ENCODE measurements at regions not wholly inside any gene's neighbourhood (a gene's known extent, or its start where the extent isn't known, plus 50 kb on each side); places are given as distances from the start of the nearest gene placed in this dataset.

DNA sequence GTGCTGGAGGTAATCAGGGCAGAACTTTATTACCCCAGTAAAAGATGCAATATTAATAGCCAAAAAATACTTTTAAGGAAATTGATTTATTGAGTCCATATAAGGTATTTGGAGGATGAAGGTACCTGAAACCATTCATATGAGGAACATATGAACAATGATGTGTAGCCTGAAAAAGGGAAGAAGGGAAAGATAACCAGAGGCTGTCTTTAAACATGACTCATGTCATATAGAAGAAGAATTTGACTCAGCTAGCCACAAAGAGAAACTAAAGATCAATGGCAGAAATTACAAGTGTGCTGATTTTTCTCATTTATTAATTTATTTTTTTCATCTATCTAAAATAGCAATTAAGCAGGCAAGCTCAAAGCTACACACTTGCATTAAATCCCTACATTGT is 136.2 kb upstream of the DUSP10 start:
- H3K9me3 ChIP-seq = no peaks in the 10 kb centered on the region
- H3K27ac ChIP-seq = no peak overlapping the region
- no peak overlapping the region for H3K4me3 ChIP-seq
- H3K4me1 ChIP-seq = no peaks in the 10 kb centered on the region
- DNase-seq = no peak
- TF ChIP-seq POLR2AphosphoS5 (IDR thresholded peaks at IDR 0.05) (no peak), POLR2A (IDR thresholded peaks at IDR 0.05) (no peak), EP300 (IDR thresholded peaks at IDR 0.05; ENCODE audit: low read depth) (no peak)
- TF ChIP-seq, protein P1, sequence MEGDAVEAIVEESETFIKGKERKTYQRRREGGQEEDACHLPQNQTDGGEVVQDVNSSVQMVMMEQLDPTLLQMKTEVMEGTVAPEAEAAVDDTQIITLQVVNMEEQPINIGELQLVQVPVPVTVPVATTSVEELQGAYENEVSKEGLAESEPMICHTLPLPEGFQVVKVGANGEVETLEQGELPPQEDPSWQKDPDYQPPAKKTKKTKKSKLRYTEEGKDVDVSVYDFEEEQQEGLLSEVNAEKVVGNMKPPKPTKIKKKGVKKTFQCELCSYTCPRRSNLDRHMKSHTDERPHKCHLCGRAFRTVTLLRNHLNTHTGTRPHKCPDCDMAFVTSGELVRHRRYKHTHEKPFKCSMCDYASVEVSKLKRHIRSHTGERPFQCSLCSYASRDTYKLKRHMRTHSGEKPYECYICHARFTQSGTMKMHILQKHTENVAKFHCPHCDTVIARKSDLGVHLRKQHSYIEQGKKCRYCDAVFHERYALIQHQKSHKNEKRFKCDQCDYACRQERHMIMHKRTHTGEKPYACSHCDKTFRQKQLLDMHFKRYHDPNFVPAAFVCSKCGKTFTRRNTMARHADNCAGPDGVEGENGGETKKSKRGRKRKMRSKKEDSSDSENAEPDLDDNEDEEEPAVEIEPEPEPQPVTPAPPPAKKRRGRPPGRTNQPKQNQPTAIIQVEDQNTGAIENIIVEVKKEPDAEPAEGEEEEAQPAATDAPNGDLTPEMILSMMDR (IDR thresholded peaks at IDR 0.05) = no peak
- H3K36me3 ChIP-seq = peaks cover 0 to 1% (median 0%) of the 10 kb centered on the region in 4 donors
- in situ Hi-C loops (cut with MboI; ENCODE audit: low pct_ligation_motif_present in 1 of 4, low pct_unique_long_range_greater_than_20kb in 1 of 4, low sequenced_read_pairs in 3 of 4) (no loop called here), intact Hi-C loops (cut with DNase I; ENCODE audit: low total_unique reads) (no loop called here)
- no peaks in the 10 kb centered on the region for H3K27me3 ChIP-seq

DNA sequence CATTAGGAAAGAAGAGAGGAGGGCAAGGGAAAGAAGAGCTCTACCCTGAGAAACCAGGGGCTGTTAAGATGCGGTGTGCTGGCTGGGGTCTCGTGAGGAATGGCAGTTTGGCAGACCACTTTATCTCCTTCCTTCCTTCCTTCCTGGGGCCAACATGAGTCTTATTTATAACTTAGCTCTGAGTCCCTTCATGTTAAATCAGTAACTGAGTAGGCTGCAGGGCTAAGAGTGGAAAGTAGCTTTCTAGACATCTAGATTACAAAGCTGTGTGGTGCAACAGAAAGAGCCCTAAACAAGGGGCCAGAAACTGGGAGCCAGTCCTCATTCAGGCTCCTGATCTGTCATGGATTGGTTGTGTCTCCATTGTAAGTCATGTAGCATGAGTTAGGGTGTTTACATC is 135.4 kb upstream of the DUSP10 start:
- TF ChIP-seq, protein P1 (IDR thresholded peaks at IDR 0.05) = no peak
- TF ChIP-seq POLR2A (IDR thresholded peaks at IDR 0.05) (no peak), POLR2AphosphoS5 (IDR thresholded peaks at IDR 0.05) (no peak), EP300 (IDR thresholded peaks at IDR 0.05; ENCODE audit: low read depth) (no peak)
- no peaks in the 10 kb centered on the region for H3K9me3 ChIP-seq

DNA sequence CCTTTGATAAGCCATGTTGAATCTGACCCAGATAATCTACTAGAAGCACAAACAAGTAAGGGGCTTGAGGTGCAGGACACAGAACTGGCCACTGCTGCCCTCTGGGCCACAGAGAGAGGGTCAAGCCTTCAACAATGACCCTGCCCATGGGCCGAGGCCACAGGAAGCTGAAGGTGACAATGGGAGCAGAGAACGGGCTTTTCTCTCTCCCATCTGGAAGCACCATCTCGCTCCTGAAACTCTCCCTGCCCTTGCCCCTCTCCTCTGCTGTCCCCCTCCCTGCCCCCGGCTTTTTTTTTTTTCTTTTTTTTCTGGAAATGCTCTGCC is 133.1 kb upstream of the DUSP10 start:
- TF ChIP-seq, protein P1 (IDR thresholded peaks at IDR 0.05) = no peak
- TF ChIP-seq EP300 (IDR thresholded peaks at IDR 0.05; ENCODE audit: low read depth) (no peak), POLR2A (IDR thresholded peaks at IDR 0.05) (no peak), POLR2AphosphoS5 (IDR thresholded peaks at IDR 0.05) (no peak)
- H3K27me3 ChIP-seq = no peaks in the 10 kb centered on the region
- no peak overlapping the region for H3K4me3 ChIP-seq
- in situ Hi-C loops (cut with MboI; ENCODE audit: low pct_ligation_motif_present in 1 of 4, low pct_unique_long_range_greater_than_20kb in 1 of 4, low sequenced_read_pairs in 3 of 4) = no loop called here
- 33 to 70% methylated on average over 1 to 4 of the region's 4 CpGs for WGBS, 2 donors (ENCODE audit: low coverage in 1 of 2)
- H3K9me3 ChIP-seq = no peaks in the 10 kb centered on the region
- intact Hi-C loops (cut with DNase I; ENCODE audit: low total_unique reads) = no loop called here
- DNase-seq = no peak
- H3K4me1 ChIP-seq = no peaks in the 10 kb centered on the region
- H3K36me3 ChIP-seq = no peaks in the 10 kb centered on the region
- H3K27ac ChIP-seq = no peak overlapping the region

More for the DNA sequence above, 135.4 kb upstream of the DUSP10 start:
- in situ Hi-C loops (cut with MboI; ENCODE audit: low pct_ligation_motif_present in 1 of 4, low pct_unique_long_range_greater_than_20kb in 1 of 4, low sequenced_read_pairs in 3 of 4) (no loop called here), intact Hi-C loops (cut with DNase I; ENCODE audit: low total_unique reads) (no loop called here)
- H3K27ac ChIP-seq = no peak overlapping the region
- peaks cover 0 to 1% (median 0%) of the 10 kb centered on the region in 4 donors for H3K36me3 ChIP-seq
- no peaks in the 10 kb centered on the region for H3K27me3 ChIP-seq
- H3K4me1 ChIP-seq = no peaks in the 10 kb centered on the region
- 82 to 83% methylated on average over 2 of the region's 2 CpGs for whole genome bisulfite sequencing, 2 donors (ENCODE audit: low coverage in 1 of 2)
- H3K4me3 ChIP-seq = no peak overlapping the region
- no peak for DNase-seq

DNA sequence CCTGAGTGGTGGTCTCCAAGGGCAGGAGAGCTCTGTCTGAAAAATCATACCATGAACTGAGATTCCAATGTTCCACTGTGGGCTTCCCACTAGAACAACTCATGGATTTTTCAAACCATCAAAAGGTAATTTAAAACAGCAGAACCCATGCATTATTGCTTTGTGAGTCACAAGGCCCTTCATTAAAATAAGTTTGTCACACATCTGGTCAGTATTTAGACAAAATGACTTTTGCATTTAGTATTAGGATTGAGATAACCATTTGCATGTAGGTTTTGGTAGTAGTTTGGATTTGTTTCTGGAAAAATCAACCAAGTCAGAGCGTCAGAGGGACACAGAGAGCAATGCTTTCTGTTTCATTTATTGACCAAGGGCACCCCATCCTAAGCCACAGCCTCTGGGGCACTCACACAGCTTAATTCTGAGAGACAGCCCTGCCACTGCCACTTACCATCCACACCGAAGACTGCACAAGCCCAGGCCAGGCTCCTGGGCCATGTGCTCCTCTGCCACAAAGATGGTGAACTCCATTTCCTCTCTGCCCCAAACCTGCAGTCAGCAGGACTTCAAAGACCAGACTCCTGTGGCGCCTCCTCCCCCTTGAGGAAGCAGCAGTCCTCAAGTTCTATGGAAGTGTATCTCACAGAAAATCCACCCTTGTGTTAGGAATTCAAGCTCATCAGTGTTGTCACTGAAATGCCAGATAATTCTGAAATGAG is 132.6 kb upstream of the DUSP10 start:
- intact Hi-C loops (cut with DNase I; ENCODE audit: low total_unique reads) = no loop called here
- no peak for DNase-seq
- Histone ChIP-seq H3K27ac (no peak overlapping the region), H3K36me3 (no peaks in the 10 kb centered on the region), H3K4me3 (no peak overlapping the region), H3K9me3 (no peaks in the 10 kb centered on the region), H3K4me1 (no peaks in the 10 kb centered on the region), H3K27me3 (no peaks in the 10 kb centered on the region)
- 82 to 90% methylated on average over 2 to 3 of the region's 3 CpGs for WGBS, 2 donors (ENCODE audit: low coverage in 1 of 2)
- in situ Hi-C loops (cut with MboI; ENCODE audit: low pct_ligation_motif_present in 1 of 4, low pct_unique_long_range_greater_than_20kb in 1 of 4, low sequenced_read_pairs in 3 of 4) = no loop called here
- TF ChIP-seq EP300 (IDR thresholded peaks at IDR 0.05; ENCODE audit: low read depth) = no peak
- TF ChIP-seq, protein P1 (IDR thresholded peaks at IDR 0.05) = no peak
- TF ChIP-seq POLR2A (IDR thresholded peaks at IDR 0.05) = no peak
- TF ChIP-seq POLR2AphosphoS5 (IDR thresholded peaks at IDR 0.05) = no peak
